ENCODE measurements at regions not wholly inside any gene's neighbourhood (a gene's known extent, or its start where the extent isn't known, plus 50 kb on each side); places are given as distances from the start of the nearest gene placed in this dataset.

DNA sequence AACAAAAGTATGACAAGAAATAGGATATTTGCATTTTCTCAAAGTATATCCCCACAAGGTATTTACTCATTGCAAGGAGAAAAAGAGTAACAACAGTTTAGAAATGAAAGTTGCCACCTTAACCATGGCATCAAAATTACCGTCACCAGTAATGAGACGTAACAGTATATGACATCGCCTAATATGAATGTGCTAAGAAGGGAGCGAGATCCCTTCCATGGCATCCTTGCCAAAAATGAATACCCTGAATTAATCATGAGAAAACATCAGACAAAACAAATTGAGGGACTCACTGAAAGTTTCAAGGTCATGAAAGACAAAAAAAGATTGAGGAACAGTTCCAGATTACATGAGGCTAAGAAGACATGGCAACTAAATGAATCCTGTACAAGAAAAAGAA is 78.9 kb upstream of the MROH9 start:
- TF ChIP-seq EZH2phosphoT487 (IDR thresholded peaks at IDR 0.05) = no peak
- no peak for TF ChIP-seq EZH2 (IDR thresholded peaks at IDR 0.05)
